HepG2 (cell line): ENCODE measurements at regions not wholly inside any gene's neighbourhood (a gene's known extent, or its start where the extent isn't known, plus 50 kb on each side); places are given as distances from the start of the nearest gene placed in this dataset.

Source experiments
- ATAC-seq: fragments of 200-7000 bp; cut with Tn5 transposase; 3 replicates; pipeline ENCODE4 v1.9.1; 2020; ENCODE audit warnings: mild to moderate bottlenecking, moderate library complexity
- BruUV-seq: library from RNA; stranded (reverse); fragments of 400-500 nt; replicated peaks from 2 replicates; lab custom pipeline; 2021; lab: Mats Ljungman, UMichigan
- CTCF ChIA-PET: fragments of 300-600 bp; formaldehyde crosslinking; extraction: SDS; loops from one replicate; lab custom pipeline; 2021; ENCODE audit warnings: low total read pairs, inconsistent platforms, low intra/inter-chr PET ratio; lab: Yijun Ruan, JAX
- POLR2A ChIA-PET: fragments of 350-600 bp; sonication (Branson Sonifier 250); formaldehyde crosslinking; loops from one replicate; lab custom pipeline; 2020; ENCODE audit warnings: antibody characterized with exemption, inconsistent platforms; lab: Yijun Ruan, JAX
- DNase-seq: peaks from one replicate; pipeline ENCODE4 v3.0.0-alpha.2; 2015; ENCODE audit warnings: low spot score
- FAIRE-seq: peaks from 3 replicates; lab custom pipeline; 2011; peaks lifted over from hg19 to GRCh38; lab: Jason Lieb, UNC
- H2AFZ ChIP-seq: one replicate; pipeline ENCODE4 v1.6.1; 2011; ENCODE audit warnings: low read length, inconsistent platforms
- H3K27ac ChIP-seq: fragments of 300-600 bp; 3 replicates; pipeline ENCODE4 v1.8.0; 2011; ENCODE audit warnings: mixed run types, mild to moderate bottlenecking, mixed read lengths, low read length, inconsistent platforms; ENCODE audit not compliant: insufficient read depth; ENCODE audit errors: extremely low read length
- H3K27me3 ChIP-seq, 2 experiments: fragments of 200-600 bp in 1 of 2; 2 replicates in 1 of 2; 3 replicates in 1 of 2; pipeline versions ENCODE4 v1.6.0 to v1.8.0; 2011; ENCODE audit warnings: low read length in 2 of 2, mild to moderate bottlenecking in 2 of 2, moderate library complexity in 2 of 2, inconsistent platforms in 1 of 2; ENCODE audit not compliant: insufficient read depth in 2 of 2, control insufficient read depth in 1 of 2
- H3K36me3 ChIP-seq, 2 experiments: fragments of 200-600 bp in 1 of 2; replicated peaks in 1 of 2; 2 replicates in 1 of 2; 3 replicates in 1 of 2; pipeline versions ENCODE4 v1.5.1 to v1.8.0; 2011; ENCODE audit warnings: low read length in 2 of 2, inconsistent platforms in 1 of 2; ENCODE audit not compliant: insufficient read depth in 2 of 2, control insufficient read depth in 1 of 2
- H3K4me1 ChIP-seq: 2 replicates; pipeline ENCODE4 v1.5.1; 2012; ENCODE audit warnings: low read length, inconsistent platforms; ENCODE audit not compliant: insufficient read depth
- H3K4me2 ChIP-seq: 2 replicates; pipeline ENCODE4 v1.6.0; 2011; ENCODE audit warnings: low read depth, low read length, inconsistent platforms
- H3K4me3 ChIP-seq, 3 experiments: fragments of 200-600 bp in 1 of 3; sonication (generic), shearing (Covaris generic) in 1 of 3; replicated peaks in 1 of 3; 2 replicates each; pipeline ENCODE4 v1.5.1; 2011 to 2016; ENCODE audit warnings: low read length in 3 of 3, inconsistent platforms in 2 of 3, low read depth in 2 of 3, mild to moderate bottlenecking in 2 of 3, control low read depth in 1 of 3, mixed read lengths in 1 of 3; ENCODE audit not compliant: insufficient read depth in 1 of 3
- H3K79me2 ChIP-seq: one replicate; pipeline ENCODE4 v1.6.1; 2011; ENCODE audit warnings: low read length, inconsistent platforms; ENCODE audit not compliant: insufficient read depth
- H3K9ac ChIP-seq: 2 replicates; pipeline ENCODE4 v1.6.0; 2011; ENCODE audit warnings: mild to moderate bottlenecking, low read depth, low read length, inconsistent platforms; ENCODE audit not compliant: insufficient read depth
- H3K9me3 ChIP-seq: 2 replicates; pipeline ENCODE4 v1.5.1; 2012; ENCODE audit warnings: mild to moderate bottlenecking, low read length
- H4K20me1 ChIP-seq: 2 replicates; pipeline ENCODE4 v1.6.0; 2011; ENCODE audit warnings: inconsistent platforms, mild to moderate bottlenecking, low read length, moderate library complexity; ENCODE audit not compliant: insufficient read depth
- SETDB1 ChIP-seq: sonication (generic); formaldehyde crosslinking; IDR thresholded peaks from 2 replicates; pipeline ENCODE4 v1.5.1; 2020; ENCODE audit warnings: missing genetic modification reagents, mild to moderate bottlenecking, borderline replicate concordance
- ZNF235 ChIP-seq: sonication (generic); formaldehyde crosslinking; IDR thresholded peaks from 2 replicates; pipeline ENCODE4 v1.8.1; 2023; ENCODE audit warnings: mild to moderate bottlenecking, missing genetic modification reagents, borderline replicate concordance
- ZNF329 ChIP-seq: sonication (generic); formaldehyde crosslinking; IDR thresholded peaks from 2 replicates; pipeline ENCODE4 v1.9.0; 2021; ENCODE audit warnings: low read depth, mild to moderate bottlenecking, missing genetic modification reagents
- ZNF382 ChIP-seq: sonication (generic); formaldehyde crosslinking; IDR thresholded peaks from 2 replicates; pipeline ENCODE4 v1.5.0; 2020; ENCODE audit warnings: missing genetic modification reagents, mild to moderate bottlenecking, borderline replicate concordance
- ZNF547 ChIP-seq: sonication (generic); formaldehyde crosslinking; IDR thresholded peaks from 2 replicates; pipeline ENCODE4 v1.5.1; 2020; ENCODE audit warnings: mild to moderate bottlenecking, missing genetic modification reagents
- ZNF570 ChIP-seq: sonication (generic); formaldehyde crosslinking; IDR thresholded peaks from 2 replicates; pipeline ENCODE4 v1.4.0; 2020; ENCODE audit warnings: mild to moderate bottlenecking, missing genetic modification reagents, borderline replicate concordance
- WGBS: methylation state at CpG from one replicate; pipeline ENCODE4 v1.1.6; 2017; ENCODE audit warnings: low lambda C conversion rate; 5-methylcytosine and 5-hydroxymethylcytosine counted together
- in situ Hi-C: cut with HindIII; loops from 2 replicates; pipeline ENCODE4 v1.10.0; 2017; ENCODE audit warnings: low pct_unique_long_range_greater_than_20kb; ENCODE audit not compliant: extremely low pct_ligation_motif_present
- intact Hi-C: fragments of 100-400 bp; cut with micrococcal nuclease; formaldehyde crosslinking; loops from one replicate; pipeline ENCODE4 v1.10.0; 2022; ENCODE audit not compliant: unreplicated experiment
- TF ChIP-seq, protein P1 (sequence below): sonication (generic); formaldehyde crosslinking; IDR thresholded peaks from 2 replicates; pipeline ENCODE4 v1.8.1; 2023; ENCODE audit warnings: mild to moderate bottlenecking, moderate library complexity, missing genetic modification reagents
- TF ChIP-seq, protein P2 (sequence below): sonication (generic); formaldehyde crosslinking; IDR thresholded peaks from 2 replicates; pipeline ENCODE4 v1.4.0; 2020; ENCODE audit warnings: missing genetic modification reagents
- TF ChIP-seq, protein P3 (sequence below): sonication (generic); formaldehyde crosslinking; conservative IDR thresholded peaks from 2 replicates; pipeline ENCODE4 v1.4.0; 2020; ENCODE audit warnings: missing genetic modification reagents
- TF ChIP-seq, protein P4 (sequence below): sonication (generic); formaldehyde crosslinking; IDR thresholded peaks from 2 replicates; pipeline ENCODE4 v1.8.1; 2023; ENCODE audit warnings: missing genetic modification reagents, mild to moderate bottlenecking, borderline replicate concordance

DNA sequence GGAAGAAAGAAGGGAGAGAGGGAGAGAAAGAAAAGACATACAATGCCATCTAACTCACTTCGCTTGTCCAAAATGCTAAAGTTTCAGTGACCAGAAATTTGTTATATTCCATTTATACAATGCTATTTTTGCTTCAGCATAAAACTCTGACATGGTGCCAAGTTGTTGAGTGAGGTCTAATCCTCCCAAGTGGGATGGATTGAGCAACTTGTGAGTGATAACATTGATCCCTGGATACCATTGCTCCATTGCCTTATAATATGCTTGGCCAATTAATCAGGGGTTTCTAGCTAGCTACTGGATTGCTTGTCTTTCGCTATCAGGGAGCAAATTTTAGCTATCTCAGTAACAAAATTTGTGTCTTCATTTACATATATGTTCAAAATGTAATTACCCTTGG is 615.6 kb upstream of the DPPA4 start:
- Histone ChIP-seq H2AFZ (no peak overlapping the region), H3K79me2 (no peaks in the 10 kb centered on the region), H4K20me1 (no peaks in the 10 kb centered on the region), H3K27ac (no peak overlapping the region), H3K9me3 (no peaks in the 10 kb centered on the region; the same call in 1 of the 2 replicates), H3K9ac (no peak overlapping the region), H3K27me3 (no peaks in the 10 kb centered on the region; a peak in 1 of 5 replicates), H3K4me2 (no peak overlapping the region), H3K36me3 (no peaks in the 10 kb centered on the region), H3K4me3 (no peak overlapping the region), H3K4me1 (no peaks in the 10 kb centered on the region)
- CTCF ChIA-PET: no interaction called here
- BruUV-seq: no TSS peak
- in situ Hi-C loops: no loop called here
- ATAC-seq (no peak), DNase-seq (no peak), FAIRE-seq (no peak)
- WGBS: 4% methylated on average over 2 of the region's 2 CpGs
- POLR2A ChIA-PET: no interaction called here
- TF ChIP-seq ZNF570 (CRISPR knock-in tag) (no peak), ZNF329 (no peak), ZNF547 (CRISPR knock-in tag) (no peak), SETDB1 (CRISPR knock-in tag) (no peak), ZNF382 (CRISPR knock-in tag) (no peak), ZNF235 (no peak)
- TF ChIP-seq, protein P1, sequence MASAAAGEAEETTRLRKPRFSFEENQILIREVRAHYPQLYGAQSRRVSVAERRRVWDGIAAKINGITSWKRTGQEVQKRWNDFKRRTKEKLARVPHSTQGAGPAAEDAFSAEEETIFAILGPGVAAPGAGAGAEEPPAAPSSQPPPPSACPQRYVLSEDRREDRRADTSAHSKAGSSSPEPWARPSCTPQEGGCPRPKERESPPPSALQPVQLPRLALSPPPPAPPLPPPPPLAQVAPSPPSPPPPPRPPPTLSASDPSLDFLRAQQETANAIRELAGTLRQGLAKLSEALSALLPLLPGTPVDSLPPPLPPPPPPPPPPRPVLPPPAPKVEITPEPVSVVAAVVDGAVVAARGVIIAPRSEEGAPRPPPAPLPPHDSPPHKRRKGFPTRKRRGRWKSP: no peak
- TF ChIP-seq, protein P2, sequence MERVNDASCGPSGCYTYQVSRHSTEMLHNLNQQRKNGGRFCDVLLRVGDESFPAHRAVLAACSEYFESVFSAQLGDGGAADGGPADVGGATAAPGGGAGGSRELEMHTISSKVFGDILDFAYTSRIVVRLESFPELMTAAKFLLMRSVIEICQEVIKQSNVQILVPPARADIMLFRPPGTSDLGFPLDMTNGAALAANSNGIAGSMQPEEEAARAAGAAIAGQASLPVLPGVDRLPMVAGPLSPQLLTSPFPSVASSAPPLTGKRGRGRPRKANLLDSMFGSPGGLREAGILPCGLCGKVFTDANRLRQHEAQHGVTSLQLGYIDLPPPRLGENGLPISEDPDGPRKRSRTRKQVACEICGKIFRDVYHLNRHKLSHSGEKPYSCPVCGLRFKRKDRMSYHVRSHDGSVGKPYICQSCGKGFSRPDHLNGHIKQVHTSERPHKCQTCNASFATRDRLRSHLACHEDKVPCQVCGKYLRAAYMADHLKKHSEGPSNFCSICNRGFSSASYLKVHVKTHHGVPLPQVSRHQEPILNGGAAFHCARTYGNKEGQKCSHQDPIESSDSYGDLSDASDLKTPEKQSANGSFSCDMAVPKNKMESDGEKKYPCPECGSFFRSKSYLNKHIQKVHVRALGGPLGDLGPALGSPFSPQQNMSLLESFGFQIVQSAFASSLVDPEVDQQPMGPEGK (CRISPR knock-in tag): no peak
- TF ChIP-seq, protein P3, sequence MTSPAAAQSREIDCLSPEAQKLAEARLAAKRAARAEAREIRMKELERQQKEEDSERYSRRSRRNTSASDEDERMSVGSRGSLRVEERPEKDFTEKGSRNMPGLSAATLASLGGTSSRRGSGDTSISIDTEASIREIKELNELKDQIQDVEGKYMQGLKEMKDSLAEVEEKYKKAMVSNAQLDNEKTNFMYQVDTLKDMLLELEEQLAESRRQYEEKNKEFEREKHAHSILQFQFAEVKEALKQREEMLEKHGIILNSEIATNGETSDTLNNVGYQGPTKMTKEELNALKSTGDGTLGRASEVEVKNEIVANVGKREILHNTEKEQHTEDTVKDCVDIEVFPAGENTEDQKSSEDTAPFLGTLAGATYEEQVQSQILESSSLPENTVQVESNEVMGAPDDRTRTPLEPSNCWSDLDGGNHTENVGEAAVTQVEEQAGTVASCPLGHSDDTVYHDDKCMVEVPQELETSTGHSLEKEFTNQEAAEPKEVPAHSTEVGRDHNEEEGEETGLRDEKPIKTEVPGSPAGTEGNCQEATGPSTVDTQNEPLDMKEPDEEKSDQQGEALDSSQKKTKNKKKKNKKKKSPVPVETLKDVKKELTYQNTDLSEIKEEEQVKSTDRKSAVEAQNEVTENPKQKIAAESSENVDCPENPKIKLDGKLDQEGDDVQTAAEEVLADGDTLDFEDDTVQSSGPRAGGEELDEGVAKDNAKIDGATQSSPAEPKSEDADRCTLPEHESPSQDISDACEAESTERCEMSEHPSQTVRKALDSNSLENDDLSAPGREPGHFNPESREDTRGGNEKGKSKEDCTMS (CRISPR knock-in tag): no peak
- TF ChIP-seq, protein P4, sequence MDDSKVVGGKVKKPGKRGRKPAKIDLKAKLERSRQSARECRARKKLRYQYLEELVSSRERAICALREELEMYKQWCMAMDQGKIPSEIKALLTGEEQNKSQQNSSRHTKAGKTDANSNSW (CRISPR knock-in tag): no peak
- intact Hi-C loops: no loop called here
